ENCODE measurements at regions not wholly inside any gene's neighbourhood (a gene's known extent, or its start where the extent isn't known, plus 50 kb on each side); places are given as distances from the start of the nearest gene placed in this dataset.

DNA sequence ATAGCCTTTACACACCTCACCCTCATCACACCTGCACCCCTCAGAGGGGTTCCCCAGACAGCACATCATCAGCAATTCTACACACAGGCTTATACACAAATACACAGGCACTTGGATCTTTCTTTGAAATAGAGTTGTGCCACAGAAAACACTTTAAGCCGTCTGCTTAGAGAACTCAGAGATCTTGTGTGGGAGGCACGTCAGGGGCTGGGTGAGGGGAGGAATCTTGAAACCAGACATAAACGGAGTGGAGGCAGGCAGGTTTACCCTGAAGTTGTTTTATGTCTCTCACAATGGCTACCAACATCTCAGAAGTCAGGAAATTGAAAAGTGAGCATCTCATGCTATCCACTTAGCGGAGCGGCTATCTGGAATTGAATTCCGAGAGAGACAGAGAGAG, 151.9 kb upstream of the GJB5 start:
- no peak for TF ChIP-seq FOXP2 (optimal IDR thresholded peaks at IDR 0.05; ENCODE audit: borderline replicate concordance, extremely low read depth, extremely low read length, insufficient read depth)
- TF ChIP-seq, protein P1, sequence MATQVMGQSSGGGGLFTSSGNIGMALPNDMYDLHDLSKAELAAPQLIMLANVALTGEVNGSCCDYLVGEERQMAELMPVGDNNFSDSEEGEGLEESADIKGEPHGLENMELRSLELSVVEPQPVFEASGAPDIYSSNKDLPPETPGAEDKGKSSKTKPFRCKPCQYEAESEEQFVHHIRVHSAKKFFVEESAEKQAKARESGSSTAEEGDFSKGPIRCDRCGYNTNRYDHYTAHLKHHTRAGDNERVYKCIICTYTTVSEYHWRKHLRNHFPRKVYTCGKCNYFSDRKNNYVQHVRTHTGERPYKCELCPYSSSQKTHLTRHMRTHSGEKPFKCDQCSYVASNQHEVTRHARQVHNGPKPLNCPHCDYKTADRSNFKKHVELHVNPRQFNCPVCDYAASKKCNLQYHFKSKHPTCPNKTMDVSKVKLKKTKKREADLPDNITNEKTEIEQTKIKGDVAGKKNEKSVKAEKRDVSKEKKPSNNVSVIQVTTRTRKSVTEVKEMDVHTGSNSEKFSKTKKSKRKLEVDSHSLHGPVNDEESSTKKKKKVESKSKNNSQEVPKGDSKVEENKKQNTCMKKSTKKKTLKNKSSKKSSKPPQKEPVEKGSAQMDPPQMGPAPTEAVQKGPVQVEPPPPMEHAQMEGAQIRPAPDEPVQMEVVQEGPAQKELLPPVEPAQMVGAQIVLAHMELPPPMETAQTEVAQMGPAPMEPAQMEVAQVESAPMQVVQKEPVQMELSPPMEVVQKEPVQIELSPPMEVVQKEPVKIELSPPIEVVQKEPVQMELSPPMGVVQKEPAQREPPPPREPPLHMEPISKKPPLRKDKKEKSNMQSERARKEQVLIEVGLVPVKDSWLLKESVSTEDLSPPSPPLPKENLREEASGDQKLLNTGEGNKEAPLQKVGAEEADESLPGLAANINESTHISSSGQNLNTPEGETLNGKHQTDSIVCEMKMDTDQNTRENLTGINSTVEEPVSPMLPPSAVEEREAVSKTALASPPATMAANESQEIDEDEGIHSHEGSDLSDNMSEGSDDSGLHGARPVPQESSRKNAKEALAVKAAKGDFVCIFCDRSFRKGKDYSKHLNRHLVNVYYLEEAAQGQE (IDR thresholded peaks at IDR 0.05; ENCODE audit: insufficient read depth in 1 of 2, low read depth in 2 of 2, low read length in 2 of 2): no peak
- TF ChIP-seq POLR2AphosphoS5 (IDR thresholded peaks at IDR 0.05; ENCODE audit: low read depth, low read length): no peak
- no peak for TF ChIP-seq TAF1 (IDR thresholded peaks at IDR 0.05; ENCODE audit: borderline replicate concordance, insufficient read depth, low read length)
- TF ChIP-seq SIN3A (IDR thresholded peaks at IDR 0.05; ENCODE audit: borderline replicate concordance, insufficient read depth, low read length): no peak

DNA sequence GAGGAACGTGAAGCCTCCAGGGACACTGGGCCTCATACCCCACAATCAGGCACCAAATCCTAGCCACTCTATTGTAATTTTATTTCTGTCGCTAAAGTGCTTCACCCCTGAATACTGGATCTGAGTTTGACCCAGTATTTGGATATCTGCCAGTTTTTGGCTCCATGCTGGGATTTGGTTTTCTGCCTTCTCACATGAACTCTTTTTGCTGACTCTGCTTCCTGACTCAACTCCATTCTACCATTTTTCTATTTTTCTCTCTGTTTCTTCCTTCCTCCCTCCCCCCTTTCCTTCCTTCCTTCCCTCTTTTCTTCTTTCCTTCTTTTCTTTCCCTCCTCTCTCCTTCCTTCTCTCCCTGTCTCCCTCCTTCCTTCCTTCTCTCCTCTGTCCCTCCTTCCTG, 151.3 kb upstream of the GJB5 start:
- TF ChIP-seq POLR2AphosphoS5 (IDR thresholded peaks at IDR 0.05; ENCODE audit: low read depth, low read length): no peak
- no peak for TF ChIP-seq SIN3A (IDR thresholded peaks at IDR 0.05; ENCODE audit: borderline replicate concordance, insufficient read depth, low read length)
- TF ChIP-seq, protein P1 (IDR thresholded peaks at IDR 0.05; ENCODE audit: insufficient read depth in 1 of 2, low read depth in 2 of 2, low read length in 2 of 2): no peak
- TF ChIP-seq FOXP2 (optimal IDR thresholded peaks at IDR 0.05; ENCODE audit: borderline replicate concordance, extremely low read depth, extremely low read length, insufficient read depth): no peak
- TF ChIP-seq TAF1 (IDR thresholded peaks at IDR 0.05; ENCODE audit: borderline replicate concordance, insufficient read depth, low read length): no peak

DNA sequence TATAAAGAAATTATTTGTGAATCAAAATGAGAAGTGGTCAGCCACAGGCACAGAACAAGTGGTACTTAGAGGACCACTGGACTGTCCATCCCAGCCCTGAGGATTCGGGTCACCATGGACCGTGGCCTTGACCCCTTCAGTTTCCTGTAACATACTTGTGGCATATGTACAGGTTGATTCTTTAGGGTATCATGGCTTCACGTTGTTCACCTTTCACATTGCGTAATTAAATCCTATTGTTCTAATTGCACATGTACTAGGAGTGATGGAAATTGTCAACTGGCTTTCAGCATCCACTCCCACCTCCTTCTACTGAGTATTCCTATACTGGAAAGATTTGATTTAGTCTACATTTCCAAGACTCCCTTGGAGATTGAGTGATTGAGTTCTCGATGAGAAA, 148.3 kb upstream of the GJB5 start:
- TF ChIP-seq, protein P1 (IDR thresholded peaks at IDR 0.05; ENCODE audit: insufficient read depth in 1 of 2, low read depth in 2 of 2, low read length in 2 of 2): no peak
- TF ChIP-seq TAF1 (IDR thresholded peaks at IDR 0.05; ENCODE audit: borderline replicate concordance, insufficient read depth, low read length): no peak
- TF ChIP-seq POLR2AphosphoS5 (IDR thresholded peaks at IDR 0.05; ENCODE audit: low read depth, low read length): no peak
- TF ChIP-seq FOXP2 (optimal IDR thresholded peaks at IDR 0.05; ENCODE audit: borderline replicate concordance, extremely low read depth, extremely low read length, insufficient read depth): no peak
- TF ChIP-seq SIN3A (IDR thresholded peaks at IDR 0.05; ENCODE audit: borderline replicate concordance, insufficient read depth, low read length): no peak

DNA sequence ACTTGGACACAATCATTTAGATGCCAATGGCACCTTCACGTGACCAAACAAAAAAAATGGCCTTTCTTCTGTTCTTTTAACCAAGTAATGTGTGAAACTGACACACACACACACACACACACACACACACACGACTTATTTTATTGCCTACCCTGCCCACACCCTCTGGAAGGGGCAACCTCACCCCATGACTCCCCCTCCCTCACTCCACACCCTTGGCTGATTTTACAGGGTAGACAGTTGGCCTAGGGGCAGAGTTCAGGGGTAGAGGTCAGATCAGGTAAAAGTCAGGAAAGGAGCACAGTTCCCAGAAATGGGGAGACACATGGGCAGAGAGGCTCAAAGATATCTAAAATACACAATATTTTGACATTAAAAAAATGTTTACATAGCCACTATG, 144.8 kb upstream of the GJB5 start:
- no peak for TF ChIP-seq FOXP2 (optimal IDR thresholded peaks at IDR 0.05; ENCODE audit: borderline replicate concordance, extremely low read depth, extremely low read length, insufficient read depth)
- no peak for TF ChIP-seq POLR2AphosphoS5 (IDR thresholded peaks at IDR 0.05; ENCODE audit: low read depth, low read length)
- no peak for TF ChIP-seq SIN3A (IDR thresholded peaks at IDR 0.05; ENCODE audit: borderline replicate concordance, insufficient read depth, low read length)
- no peak for TF ChIP-seq TAF1 (IDR thresholded peaks at IDR 0.05; ENCODE audit: borderline replicate concordance, insufficient read depth, low read length)
- TF ChIP-seq, protein P1 (IDR thresholded peaks at IDR 0.05; ENCODE audit: insufficient read depth in 1 of 2, low read depth in 2 of 2, low read length in 2 of 2): no peak

DNA sequence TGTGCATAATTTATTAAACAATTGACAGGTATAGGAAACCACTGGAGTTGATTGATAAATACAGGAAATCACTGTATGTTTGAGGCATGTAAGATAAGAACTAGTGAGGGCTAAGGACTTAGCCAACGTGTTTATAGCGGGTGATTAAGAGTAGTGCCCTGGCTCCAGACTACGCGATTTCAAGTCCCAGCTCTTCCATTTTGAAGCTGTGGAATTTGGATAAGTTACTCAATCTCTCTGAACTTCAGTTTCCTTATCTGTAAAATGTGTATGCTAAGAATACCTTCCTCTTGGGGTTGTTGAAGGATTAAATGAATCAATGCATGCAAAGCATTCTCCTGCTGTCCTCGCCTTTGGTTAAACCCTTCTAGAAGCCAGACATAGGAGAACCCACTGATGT, 143.3 kb upstream of the GJB5 start:
- TF ChIP-seq, protein P1 (IDR thresholded peaks at IDR 0.05; ENCODE audit: insufficient read depth in 1 of 2, low read depth in 2 of 2, low read length in 2 of 2): no peak

All from PFSK-1 (cell line).